ENCODE measurements at regions not wholly inside any gene's neighbourhood (a gene's known extent, or its start where the extent isn't known, plus 50 kb on each side); places are given as distances from the start of the nearest gene placed in this dataset.

DNA sequence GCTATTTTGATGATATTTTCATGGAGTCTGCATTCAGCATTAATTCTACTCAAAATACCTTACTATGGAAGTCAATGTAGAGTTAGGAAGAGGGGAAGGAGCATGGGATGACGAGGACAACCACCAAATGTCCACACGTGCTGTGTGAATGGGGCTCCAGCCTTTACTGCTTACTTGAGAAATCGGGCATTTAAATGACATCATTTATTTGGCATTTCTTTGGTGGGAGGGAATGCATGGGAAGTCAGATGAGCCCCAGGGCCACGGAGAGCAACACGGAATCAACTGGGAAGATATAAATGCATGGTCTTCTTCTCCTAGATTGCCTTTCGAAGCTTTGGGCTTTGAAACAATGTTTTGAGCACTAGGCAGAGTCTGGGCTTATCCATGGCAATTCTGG, 458.5 kb upstream of the KLF4 start:
- DNase-seq (ENCODE audit: low spot score), result no peak

- DNase-seq (ENCODE audit: low spot score), result no peak
Measured at GRCh38 chr9:107946364-107947141, 457.0 kb upstream of the KLF4 start.

DNA sequence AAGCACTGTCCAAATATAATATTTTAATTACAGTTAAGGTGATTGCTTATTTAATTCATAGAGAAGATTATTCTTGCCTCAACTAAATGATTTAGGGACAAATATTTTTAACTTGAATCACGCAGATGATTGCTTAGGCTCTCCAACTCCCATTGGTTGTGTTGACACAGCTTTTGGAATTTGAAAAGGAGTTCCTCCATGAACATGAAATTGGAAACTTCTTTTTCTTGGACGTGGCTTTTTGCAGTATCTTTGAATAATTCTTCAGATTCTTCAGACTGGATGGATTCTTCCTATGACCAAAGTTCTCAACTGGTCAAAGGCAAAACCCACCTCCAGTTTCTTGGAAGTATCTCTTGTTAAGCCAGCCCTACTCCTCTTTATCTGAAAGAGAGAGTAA, 456.4 kb upstream of the KLF4 start:
- no peak for DNase-seq (ENCODE audit: low spot score)

GRCh38 chr9:107945493-107945892, 455.9 kb upstream of the KLF4 start:
- DNase-seq (ENCODE audit: low spot score), result peak; percentile 4

DNA sequence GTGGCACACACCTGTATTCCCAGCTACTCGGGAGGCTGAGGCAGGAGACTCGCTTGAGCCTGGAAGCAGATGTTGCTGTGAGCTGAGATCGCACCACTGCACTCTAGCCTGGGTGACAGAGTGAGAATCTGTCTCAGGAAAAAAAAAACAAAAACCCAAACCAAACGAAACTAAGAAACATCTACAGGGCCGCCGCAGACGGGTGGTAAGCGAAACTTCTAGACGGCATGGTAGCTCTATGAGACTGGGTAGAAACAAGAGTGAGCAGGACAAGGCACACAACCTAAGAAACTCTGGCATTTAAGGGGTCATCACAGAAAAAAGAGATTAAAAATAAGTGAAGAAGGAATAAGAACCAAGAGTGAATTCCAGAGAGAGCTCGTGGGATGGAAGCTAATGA, 454.8 kb upstream of the KLF4 start:
- DNase-seq (ENCODE audit: low spot score), result no peak

- DNase-seq (ENCODE audit: low spot score), result no peak
Measured at GRCh38 chr9:107943901-107944300, 454.3 kb upstream of the KLF4 start.

- DNase-seq (ENCODE audit: low spot score), result peak; percentile 76
Measured at GRCh38 chr9:107942856-107943255, 453.3 kb upstream of the KLF4 start.

DNA sequence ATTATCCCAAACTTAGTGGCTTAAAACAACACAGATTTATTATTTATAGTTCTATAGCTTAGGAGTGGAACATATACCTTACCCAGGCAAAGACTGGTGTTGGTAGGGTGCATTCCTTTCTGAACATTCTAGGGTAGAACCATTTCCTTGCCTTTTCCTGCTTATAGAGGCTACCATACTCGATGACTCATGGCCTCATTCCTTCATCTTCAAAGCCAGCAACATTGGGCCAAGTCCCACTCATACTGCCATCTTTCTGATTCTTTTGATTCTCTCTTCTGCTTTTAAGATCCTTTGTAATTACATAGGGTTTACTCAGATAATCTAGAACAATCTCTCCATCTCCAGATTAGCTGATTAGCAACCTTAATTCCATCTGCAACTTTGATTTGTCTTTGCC, 452.7 kb upstream of the KLF4 start:
- DNase-seq (ENCODE audit: low spot score), result no peak

- DNase-seq (ENCODE audit: low spot score), result no peak
Measured at GRCh38 chr9:107940616-107941595, 451.3 kb upstream of the KLF4 start.

- DNase-seq (ENCODE audit: low spot score), result no peak
Measured at GRCh38 chr9:107938801-107939386, 449.3 kb upstream of the KLF4 start.

- DNase-seq (ENCODE audit: low spot score), result no peak
Measured at GRCh38 chr9:107935931-107936330, 446.4 kb upstream of the KLF4 start.

GRCh38 chr9:107933516-107933915, 443.9 kb upstream of the KLF4 start:
- DNase-seq (ENCODE audit: low spot score), result no peak

- DNase-seq (ENCODE audit: low spot score), result no peak
Measured at GRCh38 chr9:107933097-107933496, 443.5 kb upstream of the KLF4 start.

GRCh38 chr9:107932601-107933000, 443.0 kb upstream of the KLF4 start:
- DNase-seq (ENCODE audit: low spot score), result no peak

DNA sequence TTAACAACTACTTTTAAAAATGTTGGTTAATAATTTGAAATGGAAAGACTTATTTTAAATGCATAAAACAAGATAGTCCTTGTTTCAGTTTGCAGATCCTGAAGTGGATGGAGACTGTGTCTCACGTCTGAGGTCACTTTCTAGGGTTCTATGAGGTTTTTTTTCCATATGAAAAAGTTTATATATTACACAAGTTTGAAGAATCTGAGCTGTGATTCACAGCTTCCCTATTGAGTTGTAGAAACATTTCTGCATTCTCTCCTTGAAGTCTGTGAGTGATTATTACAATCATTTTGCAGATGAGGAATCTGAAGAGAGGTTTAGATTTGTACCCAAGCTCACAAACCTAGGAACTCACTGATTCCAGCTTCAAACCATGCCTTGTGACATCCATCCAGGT, 442.5 kb upstream of the KLF4 start:
- DNase-seq (ENCODE audit: low spot score), result no peak

GRCh38 chr9:107931071-107931715, 441.6 kb upstream of the KLF4 start:
- no peak for DNase-seq (ENCODE audit: low spot score)

DNA sequence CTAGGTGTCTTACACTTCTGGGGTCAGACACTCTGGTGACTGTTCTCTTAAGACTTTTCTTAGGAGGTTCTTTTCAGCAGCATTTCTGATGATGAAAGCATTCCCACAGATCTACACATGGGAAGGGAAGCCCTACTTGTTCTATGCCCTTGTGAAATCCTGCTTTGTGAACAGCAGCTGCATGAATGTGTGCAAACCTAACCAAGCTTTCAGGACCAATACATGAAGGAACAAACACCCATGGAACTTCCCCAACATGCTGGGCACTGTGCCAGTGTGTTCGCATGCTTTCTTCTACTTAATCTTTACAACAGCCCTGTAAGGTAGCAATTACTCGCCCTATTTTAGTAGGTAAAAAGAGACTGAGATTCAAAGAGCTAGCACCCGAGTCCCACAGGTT, 439.9 kb upstream of the KLF4 start:
- no peak for DNase-seq (ENCODE audit: low spot score)

- DNase-seq (ENCODE audit: low spot score), result no peak
Measured at GRCh38 chr9:107928701-107929371, 439.3 kb upstream of the KLF4 start.

DNA sequence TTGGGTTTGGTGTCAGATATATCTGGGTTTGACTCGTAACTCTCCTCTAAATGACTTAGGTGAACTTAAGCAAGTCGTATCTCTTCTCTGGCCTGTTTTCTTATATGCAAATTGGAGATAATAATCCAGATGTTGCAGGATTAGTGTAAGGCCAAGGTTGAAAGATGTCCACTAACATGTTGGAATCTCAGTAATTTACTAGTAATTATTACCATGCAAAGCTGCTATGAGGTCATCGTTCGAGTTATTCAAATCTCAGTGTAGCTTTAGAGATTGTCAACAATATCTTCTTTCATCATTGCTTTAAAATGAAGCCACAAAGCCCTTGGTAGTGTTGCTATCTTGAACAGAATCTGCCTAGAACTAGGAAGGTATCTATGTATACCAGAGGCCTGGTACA, 437.7 kb upstream of the KLF4 start:
- no peak for DNase-seq (ENCODE audit: low spot score)

- DNase-seq (ENCODE audit: low spot score), result no peak
Measured at GRCh38 chr9:107925749-107926297, 436.3 kb upstream of the KLF4 start.

GRCh38 chr9:107922260-107922659, 432.7 kb upstream of the KLF4 start:
- DNase-seq (ENCODE audit: low spot score), result no peak

All from NAMALWA (cell line).